D721Med (cell line): ENCODE measurements at regions not wholly inside any gene's neighbourhood (a gene's known extent, or its start where the extent isn't known, plus 50 kb on each side); places are given as distances from the start of the nearest gene placed in this dataset.

ENCODE experiments used
- DNase-seq: peaks from one replicate; pipeline ENCODE4 v3.0.0; 2011; ENCODE audit warnings: low spot score; ENCODE audit not compliant: insufficient read length
- FAIRE-seq: peaks from 2 replicates; lab custom pipeline; 2011; peaks lifted over from hg19 to GRCh38; lab: Jason Lieb, UNC
- CTCF ChIP-seq: IDR thresholded peaks from 2 replicates; pipeline ENCODE4 v1.5.1; 2012; ENCODE audit warnings: mild to moderate bottlenecking, control low read depth; ENCODE audit not compliant: insufficient read depth; ENCODE audit errors: missing control alignments

GRCh38 chr1:238119861-238120260 lies 229.1 kb upstream of the ZP4 start:
- no peak for FAIRE-seq
- TF ChIP-seq CTCF: no peak
- no peak for DNase-seq

- FAIRE-seq (peak; percentile 25), DNase-seq (no peak)
- TF ChIP-seq CTCF: peak; percentile 38
These were observed 228.3 kb upstream of the ZP4 start for GRCh38 chr1:238119060-238119459.

DNA sequence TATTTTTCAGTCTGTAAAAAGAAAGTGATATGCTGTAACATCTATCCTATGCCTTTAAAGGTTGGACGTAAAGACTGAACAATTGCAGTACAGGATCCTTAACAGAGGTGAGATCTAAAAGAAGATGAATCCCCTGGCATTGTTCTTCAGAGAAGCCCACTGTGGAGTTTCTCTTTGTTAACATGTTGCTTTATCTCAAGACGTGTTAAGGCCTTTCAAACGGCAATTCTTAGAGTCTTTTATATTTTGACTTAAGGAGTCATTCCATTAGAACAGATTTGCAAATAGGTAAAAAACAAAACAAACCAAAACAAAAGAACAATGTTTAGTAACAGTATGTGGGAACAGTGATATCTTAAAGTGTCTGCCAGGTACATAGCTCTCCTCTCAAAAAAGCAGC lies 225.1 kb upstream of the ZP4 start:
- FAIRE-seq (no peak), DNase-seq (no peak)
- no peak for TF ChIP-seq CTCF

- TF ChIP-seq CTCF: no peak
- FAIRE-seq (no peak), DNase-seq (no peak)
These were observed 222.4 kb upstream of the ZP4 start for GRCh38 chr1:238112952-238113621.

DNA sequence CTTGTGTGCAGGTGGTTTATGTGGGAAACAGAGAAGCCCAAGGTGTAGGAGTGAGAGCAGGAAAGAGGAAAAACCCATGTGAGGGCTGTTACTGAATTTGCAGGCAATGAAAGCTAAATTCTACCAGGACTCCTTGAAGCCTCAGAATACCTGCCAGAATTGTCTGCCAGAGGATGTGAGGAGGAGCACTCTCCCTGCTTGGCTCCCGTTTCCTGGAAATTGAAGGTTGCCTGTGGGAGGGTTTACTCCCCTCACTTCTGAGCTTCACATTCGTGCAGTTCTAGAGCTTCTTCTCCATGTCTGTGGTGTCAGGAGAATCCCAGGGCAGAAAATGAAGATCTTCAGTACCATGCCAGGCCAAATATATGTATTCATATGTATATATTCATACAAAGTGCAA lies 220.8 kb upstream of the ZP4 start:
- DNase-seq: no peak
- TF ChIP-seq CTCF: no peak
- no peak for FAIRE-seq

DNA sequence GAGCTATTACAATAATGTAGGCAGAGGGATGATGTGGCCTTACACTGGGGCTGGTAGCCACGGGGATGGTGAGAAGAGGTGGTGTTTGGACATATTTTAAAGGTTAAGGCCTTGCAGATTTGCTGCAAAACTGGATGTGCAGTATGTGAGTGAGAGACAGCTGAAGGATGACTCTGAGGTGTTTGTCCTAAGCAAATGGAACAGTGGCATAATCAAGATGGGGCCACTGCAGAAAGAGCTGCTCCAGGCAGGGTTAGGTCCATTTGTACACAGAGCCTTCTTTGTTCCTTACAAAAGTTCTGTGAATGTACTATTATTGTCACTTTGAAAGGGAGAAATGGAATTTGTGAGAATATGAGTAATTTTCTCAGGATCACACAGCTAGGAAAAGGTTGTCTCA lies 220.4 kb upstream of the ZP4 start:
- TF ChIP-seq CTCF: no peak
- peak; percentile 66 for FAIRE-seq
- no peak for DNase-seq

- TF ChIP-seq CTCF: no peak
- no peak for FAIRE-seq
- DNase-seq: no peak
These were observed 217.7 kb upstream of the ZP4 start for GRCh38 chr1:238108417-238108816.
